ENCODE measurements at regions not wholly inside any gene's neighbourhood (a gene's known extent, or its start where the extent isn't known, plus 50 kb on each side); places are given as distances from the start of the nearest gene placed in this dataset.

DNA sequence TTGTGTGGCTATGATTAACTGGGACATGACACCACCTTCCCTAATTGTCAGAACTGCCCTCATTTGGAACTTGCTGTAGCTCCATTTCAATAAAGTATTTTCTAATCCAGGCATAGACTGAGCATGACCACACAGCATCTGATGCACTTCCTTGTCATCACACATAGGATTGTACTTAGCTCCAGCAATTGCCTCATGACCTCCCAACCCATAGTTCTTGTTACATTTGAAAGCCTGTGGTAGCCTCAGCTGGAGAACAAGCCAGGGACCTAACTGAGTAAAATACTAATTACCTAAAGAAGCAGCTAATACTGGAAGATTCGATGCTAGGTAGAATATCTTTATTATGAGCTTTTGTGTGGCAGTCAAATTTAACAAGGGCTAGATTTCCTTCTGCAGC lies 187.3 kb upstream of the KIF2B start:
- TF ChIP-seq, protein P1, sequence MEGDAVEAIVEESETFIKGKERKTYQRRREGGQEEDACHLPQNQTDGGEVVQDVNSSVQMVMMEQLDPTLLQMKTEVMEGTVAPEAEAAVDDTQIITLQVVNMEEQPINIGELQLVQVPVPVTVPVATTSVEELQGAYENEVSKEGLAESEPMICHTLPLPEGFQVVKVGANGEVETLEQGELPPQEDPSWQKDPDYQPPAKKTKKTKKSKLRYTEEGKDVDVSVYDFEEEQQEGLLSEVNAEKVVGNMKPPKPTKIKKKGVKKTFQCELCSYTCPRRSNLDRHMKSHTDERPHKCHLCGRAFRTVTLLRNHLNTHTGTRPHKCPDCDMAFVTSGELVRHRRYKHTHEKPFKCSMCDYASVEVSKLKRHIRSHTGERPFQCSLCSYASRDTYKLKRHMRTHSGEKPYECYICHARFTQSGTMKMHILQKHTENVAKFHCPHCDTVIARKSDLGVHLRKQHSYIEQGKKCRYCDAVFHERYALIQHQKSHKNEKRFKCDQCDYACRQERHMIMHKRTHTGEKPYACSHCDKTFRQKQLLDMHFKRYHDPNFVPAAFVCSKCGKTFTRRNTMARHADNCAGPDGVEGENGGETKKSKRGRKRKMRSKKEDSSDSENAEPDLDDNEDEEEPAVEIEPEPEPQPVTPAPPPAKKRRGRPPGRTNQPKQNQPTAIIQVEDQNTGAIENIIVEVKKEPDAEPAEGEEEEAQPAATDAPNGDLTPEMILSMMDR (IDR thresholded peaks at IDR 0.05), result no peak
- TF ChIP-seq IRF3 (IDR thresholded peaks at IDR 0.05; ENCODE audit: low read depth, low read length) (no peak), POLR2AphosphoS5 (IDR thresholded peaks at IDR 0.05; ENCODE audit: low read depth, low read length) (no peak), TAF1 (IDR thresholded peaks at IDR 0.05; ENCODE audit: borderline replicate concordance, low read depth, low read length) (no peak), RAD21 (IDR thresholded peaks at IDR 0.05; ENCODE audit: low read length) (no peak), CHD2 (IDR thresholded peaks at IDR 0.05; ENCODE audit: low read length, partially characterized antibody) (no peak), MAX (IDR thresholded peaks at IDR 0.05; ENCODE audit: low read depth) (no peak), EP300 (IDR thresholded peaks at IDR 0.05; ENCODE audit: borderline replicate concordance in 1 of 2, low read depth in 1 of 2, low read length in 1 of 2) (no peak), EZH2phosphoT487 (IDR thresholded peaks at IDR 0.05; ENCODE audit: borderline replicate concordance, low read depth) (no peak), TEAD4 (IDR thresholded peaks at IDR 0.05; ENCODE audit: borderline replicate concordance, insufficient read depth) (no peak), FOXJ3 (CRISPR knock-in tag; IDR thresholded peaks at IDR 0.05) (no peak)
- TF ChIP-seq, protein P2, sequence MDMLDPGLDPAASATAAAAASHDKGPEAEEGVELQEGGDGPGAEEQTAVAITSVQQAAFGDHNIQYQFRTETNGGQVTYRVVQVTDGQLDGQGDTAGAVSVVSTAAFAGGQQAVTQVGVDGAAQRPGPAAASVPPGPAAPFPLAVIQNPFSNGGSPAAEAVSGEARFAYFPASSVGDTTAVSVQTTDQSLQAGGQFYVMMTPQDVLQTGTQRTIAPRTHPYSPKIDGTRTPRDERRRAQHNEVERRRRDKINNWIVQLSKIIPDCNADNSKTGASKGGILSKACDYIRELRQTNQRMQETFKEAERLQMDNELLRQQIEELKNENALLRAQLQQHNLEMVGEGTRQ (IDR thresholded peaks at IDR 0.05; ENCODE audit: borderline replicate concordance, low read depth, low read length), result no peak
